Endothelial cell of umbilical vein (primary cell): ENCODE measurements at regions not wholly inside any gene's neighbourhood (a gene's known extent, or its start where the extent isn't known, plus 50 kb on each side); places are given as distances from the start of the nearest gene placed in this dataset.
A peak's percentile ranks its signal among the peaks of the same experiment; 100 is the strongest.

Source experiments
- BruUV-seq: library from RNA; stranded (reverse); fragments of 400-500 nt; replicated peaks from 2 replicates; lab custom pipeline; 2021; lab: Mats Ljungman, UMichigan
- CTCF ChIA-PET: fragments of 300-600, 350-600 bp; sonication (Branson Sonifier 250); formaldehyde crosslinking; loops from one replicate; lab custom pipeline; 2021; ENCODE audit warnings: antibody characterized with exemption, inconsistent platforms; lab: Charles Lee
- POLR2A ChIA-PET: fragments of 300-600, 350-600 bp; sonication (Branson Sonifier 250); formaldehyde crosslinking; loops from one replicate; lab custom pipeline; 2021; ENCODE audit warnings: antibody characterized with exemption, inconsistent platforms; lab: Charles Lee
- DNase-seq: peaks from one replicate; pipeline ENCODE4 v3.0.0-alpha.2; 2011; ENCODE audit warnings: low read depth, low spot score
- FAIRE-seq: peaks from 2 replicates; lab custom pipeline; 2011; peaks lifted over from hg19 to GRCh38; lab: Jason Lieb, UNC
- H2AFZ ChIP-seq: 2 replicates; pipeline ENCODE4 v1.6.0; 2012; ENCODE audit warnings: low read depth, low read length, control low read depth, inconsistent platforms
- H3K27ac ChIP-seq: 2 replicates; pipeline ENCODE4 v1.5.1; 2011; ENCODE audit warnings: low read depth, mild to moderate bottlenecking, control low read depth, low read length, moderate library complexity; ENCODE audit not compliant: insufficient read depth
- H3K27me3 ChIP-seq, 2 experiments: 2 replicates each; pipeline versions ENCODE4 v1.6.0 to v1.6.1; 2011; ENCODE audit warnings: low read length in 2 of 2, mixed read lengths in 1 of 2; ENCODE audit not compliant: control insufficient read depth in 2 of 2, insufficient read depth in 2 of 2
- H3K36me3 ChIP-seq, 2 experiments: 2 replicates in 1 of 2; 3 replicates in 1 of 2; pipeline ENCODE4 v1.5.1; 2011; ENCODE audit warnings: low read length in 2 of 2, mild to moderate bottlenecking in 1 of 2, moderate library complexity in 1 of 2; ENCODE audit not compliant: control insufficient read depth in 2 of 2, insufficient read depth in 2 of 2; ENCODE audit errors: extremely low read depth in 1 of 2
- H3K4me1 ChIP-seq: 3 replicates; pipeline ENCODE4 v1.5.1; 2011; ENCODE audit warnings: mild to moderate bottlenecking, low read length; ENCODE audit not compliant: control insufficient read depth, insufficient read depth; ENCODE audit errors: extremely low read depth
- H3K4me2 ChIP-seq: 2 replicates; pipeline ENCODE4 v1.6.1; 2011; ENCODE audit warnings: low read length, control low read depth, mixed read lengths; ENCODE audit not compliant: insufficient read depth
- H3K4me3 ChIP-seq, 3 experiments: fragments of 200-600 bp in 1 of 3; sonication (generic), shearing (Covaris generic) in 1 of 3; replicated peaks in 1 of 3; 2 replicates each; pipeline ENCODE4 v1.5.1; 2011 to 2016; ENCODE audit warnings: control low read depth in 3 of 3, low read length in 3 of 3, mild to moderate bottlenecking in 2 of 3, inconsistent platforms in 1 of 3, low read depth in 1 of 3, moderate library complexity in 1 of 3; ENCODE audit not compliant: insufficient read depth in 1 of 3
- H3K79me2 ChIP-seq: 2 replicates; pipeline ENCODE4 v1.6.0; 2012; ENCODE audit warnings: low read length, inconsistent platforms; ENCODE audit not compliant: control insufficient read depth, insufficient read depth
- H3K9ac ChIP-seq: replicated peaks from 2 replicates; pipeline ENCODE3; 2011; ENCODE audit warnings: low read length, control low read depth; ENCODE audit not compliant: insufficient read depth; ENCODE audit errors: extremely low read depth
- H3K9me1 ChIP-seq: replicated peaks from 3 replicates; pipeline ENCODE4 v1.6.0; 2011; ENCODE audit warnings: mild to moderate bottlenecking, low read length; ENCODE audit not compliant: control insufficient read depth, insufficient read depth; ENCODE audit errors: extremely low read depth
- H3K9me3 ChIP-seq: replicated peaks from 2 replicates; pipeline ENCODE4 v1.5.1; 2012; ENCODE audit warnings: low read length, inconsistent platforms; ENCODE audit not compliant: control insufficient read depth, insufficient read depth
- H4K20me1 ChIP-seq: replicated peaks from 2 replicates; pipeline ENCODE3; 2011; ENCODE audit warnings: mild to moderate bottlenecking, low read length; ENCODE audit not compliant: control insufficient read depth, insufficient read depth; ENCODE audit errors: extremely low read depth
- EZH2 ChIP-seq: IDR thresholded peaks from 2 replicates; pipeline ENCODE4 v1.6.1; 2012; ENCODE audit warnings: borderline replicate concordance, low read depth, mild to moderate bottlenecking, moderate library complexity, low read length, inconsistent platforms; ENCODE audit not compliant: severe bottlenecking
- FOS ChIP-seq: IDR thresholded peaks from 2 replicates; pipeline ENCODE4 v1.6.1; 2011; ENCODE audit warnings: mild to moderate bottlenecking, low read length, moderate library complexity, borderline replicate concordance; ENCODE audit not compliant: insufficient read depth
- GATA2 ChIP-seq: IDR thresholded peaks from 2 replicates; pipeline ENCODE4 v1.7.0; 2011; ENCODE audit warnings: low read depth, mild to moderate bottlenecking, moderate library complexity, mixed read lengths, low read length; ENCODE audit not compliant: insufficient read length, insufficient read depth
- JUN ChIP-seq: IDR thresholded peaks from 2 replicates; pipeline ENCODE4 v1.6.1; 2011; ENCODE audit warnings: borderline replicate concordance, low read depth; ENCODE audit not compliant: insufficient read length, insufficient read depth
- MAX ChIP-seq: IDR thresholded peaks from 2 replicates; pipeline ENCODE4 v1.6.1; 2011; ENCODE audit not compliant: insufficient read depth, insufficient read length
- MYC ChIP-seq: IDR thresholded peaks from one replicate; pipeline ENCODE4 v1.6.1; 2011; ENCODE audit warnings: mild to moderate bottlenecking, low read depth, low read length
- POLR2A ChIP-seq: IDR thresholded peaks from 2 replicates; pipeline ENCODE4 v1.6.1; 2012; ENCODE audit warnings: low read depth, mild to moderate bottlenecking, control low read depth, low read length
- POLR2AphosphoS5 ChIP-seq: IDR thresholded peaks from 2 replicates; pipeline ENCODE4 v1.6.1; 2012; ENCODE audit warnings: low read depth, mild to moderate bottlenecking, control low read depth, low read length, moderate library complexity; ENCODE audit not compliant: insufficient read depth
- dilution Hi-C: fragments of 300-500 bp; cut with MboI; formaldehyde crosslinking; loops from one replicate; pipeline ENCODE4 v1.15.0; 2019; ENCODE audit warnings: low sequenced_read_pairs; ENCODE audit not compliant: extremely low pct_ligation_motif_present
- intact Hi-C: fragments of 100-400 bp; cut with micrococcal nuclease; formaldehyde crosslinking; loops from one replicate; pipeline ENCODE4 v1.10.0; 2022

- intact Hi-C loops (no loop called here), dilution Hi-C loops (no loop called here)
- POLR2A ChIA-PET: no interaction called here
- no peak for DNase-seq
- FAIRE-seq: peak; percentile 58
- Histone ChIP-seq H3K27me3 (no peaks in the 10 kb centered on the region), H3K9me3 (no peaks in the 10 kb centered on the region), H3K36me3 (no peaks in the 10 kb centered on the region), H3K4me2 (no peak overlapping the region), H3K9ac (no peak overlapping the region), H4K20me1 (no peaks in the 10 kb centered on the region), H3K27ac (no peak overlapping the region), H3K4me3 (no peak overlapping the region), H3K9me1 (no peaks in the 10 kb centered on the region), H3K4me1 (no peaks in the 10 kb centered on the region), H3K79me2 (no peaks in the 10 kb centered on the region), H2AFZ (no peak overlapping the region)
- BruUV-seq: no TSS peak
- CTCF ChIA-PET: no interaction called here
- TF ChIP-seq MAX: no peak
- no peak for TF ChIP-seq GATA2
- TF ChIP-seq POLR2A: no peak
- no peak for TF ChIP-seq JUN
- TF ChIP-seq POLR2AphosphoS5: no peak
Observed at GRCh38 chr7:20466543-20467021, 135.9 kb downstream of the ITGB8 start.

GRCh38 chr7:20470082-20470481, 139.4 kb downstream of the ITGB8 start:
- intact Hi-C loops (no loop called here), dilution Hi-C loops (no loop called here)
- H3K9me1 ChIP-seq: no peaks in the 10 kb centered on the region
- no peak overlapping the region for H3K27ac ChIP-seq
- no TSS peak for BruUV-seq
- FAIRE-seq (no peak), DNase-seq (no peak)
- no peaks in the 10 kb centered on the region for H3K4me1 ChIP-seq
- CTCF ChIA-PET: interaction anchor here (2.1 kb wide), 1 partner anchor 128 kb away, joined by 5 read pairs; no protein-coding TSS in a partner anchor
- no peak overlapping the region for H2AFZ ChIP-seq
- POLR2A ChIA-PET: no interaction called here
- H3K9ac ChIP-seq: no peak overlapping the region
- no peaks in the 10 kb centered on the region for H3K27me3 ChIP-seq
- no peak overlapping the region for H3K4me2 ChIP-seq
- no peaks in the 10 kb centered on the region for H3K79me2 ChIP-seq
- no peak overlapping the region for H3K4me3 ChIP-seq
- no peaks in the 10 kb centered on the region for H3K9me3 ChIP-seq
- no peaks in the 10 kb centered on the region for H4K20me1 ChIP-seq
- TF ChIP-seq EZH2 (no peak), POLR2A (no peak), FOS (no peak), GATA2 (no peak), MYC (no peak), POLR2AphosphoS5 (no peak)
- H3K36me3 ChIP-seq: no peaks in the 10 kb centered on the region
